ENCODE measurements at regions not wholly inside any gene's neighbourhood (a gene's known extent, or its start where the extent isn't known, plus 50 kb on each side); places are given as distances from the start of the nearest gene placed in this dataset.
A peak's percentile ranks its signal among the peaks of the same experiment; 100 is the strongest.

- H3K36me3 Mint-ChIP-seq (ENCODE audit: low read depth), result no peaks in the 10 kb centered on the region; the same call in 2 of the 3 replicates
- H3K27me3 Mint-ChIP-seq (ENCODE audit: insufficient read depth, low read depth, poor library complexity), result peaks cover 4% of the 10 kb centered on the region
- no peak overlapping the region for H3K27ac Mint-ChIP-seq
- no peaks in the 10 kb centered on the region for H3F3A ChIP-seq (replicated peaks; ENCODE audit: low read depth)
- no peak for TF ChIP-seq ZNF462 (CRISPR knock-in tag; IDR thresholded peaks at IDR 0.05)
- TF ChIP-seq ZNF114 (CRISPR knock-in tag; IDR thresholded peaks at IDR 0.05), result no peak
- no peak for TF ChIP-seq EZH2 (IDR thresholded peaks at IDR 0.05; ENCODE audit: low read depth, unreplicated experiment)
- TF ChIP-seq CREB1 (CRISPR knock-in tag; IDR thresholded peaks at IDR 0.05; ENCODE audit: low read depth), result no peak
- no peak for TF ChIP-seq STAT1 (IDR thresholded peaks at IDR 0.05; ENCODE audit: unreplicated experiment)
- no peak for TF ChIP-seq EZH2phosphoT487 (IDR thresholded peaks at IDR 0.05; ENCODE audit: unreplicated experiment)
- TF ChIP-seq REST (IDR thresholded peaks at IDR 0.05; ENCODE audit: unreplicated experiment), result no peak
- no peak for TF ChIP-seq JUNB (IDR thresholded peaks at IDR 0.05; ENCODE audit: unreplicated experiment)
- TF ChIP-seq NANOG (IDR thresholded peaks at IDR 0.05; ENCODE audit: borderline replicate concordance), result no peak
- no peak for TF ChIP-seq ZNF331 (CRISPR knock-in tag; IDR thresholded peaks at IDR 0.05; ENCODE audit: low read depth)
- no peak for TF ChIP-seq CTCF (conservative IDR thresholded peaks at IDR 0.05; ENCODE audit: low read depth in 2 of 2)
- TF ChIP-seq ETS1 (IDR thresholded peaks at IDR 0.05), result no peak
- DNase-seq (ENCODE audit: low spot score) (no peak), ATAC-seq (peak; percentile 51)
- no peak overlapping the region for H3K27ac ChIP-seq (ENCODE audit: low read depth)
- no peaks in the 10 kb centered on the region for H3K36me3 ChIP-seq (ENCODE audit: insufficient read depth)
- H3K4me2 ChIP-seq, result no peak overlapping the region
- H3K4me3 ChIP-seq, result no peak overlapping the region
- no peaks in the 10 kb centered on the region for H3K4me1 ChIP-seq (ENCODE audit: insufficient read depth)
- H3K9me2 ChIP-seq (ENCODE audit: insufficient read depth), result peaks cover 3% of the 10 kb centered on the region; the same call in 1 of the 2 replicates
- no peaks in the 10 kb centered on the region for H3K9me3 Mint-ChIP-seq
- H2AFZ ChIP-seq, result 0 out of 2 replicates have a peak overlapping the region, but pooled peaks have one; percentile 18
- H3K4me3 Mint-ChIP-seq, result no peak overlapping the region
- H4K20me1 ChIP-seq (replicated peaks; ENCODE audit: insufficient read depth), result no peaks in the 10 kb centered on the region
- H3K27me3 ChIP-seq (ENCODE audit: insufficient read depth), result no peaks in the 10 kb centered on the region
- no peaks in the 10 kb centered on the region for H3K79me2 ChIP-seq (replicated peaks; ENCODE audit: insufficient read depth)
- peaks cover 14% of the 10 kb centered on the region; the same call in 2 of the 3 replicates for H3K4me1 Mint-ChIP-seq
These were observed 185.8 kb upstream of the IRX4 start for GRCh38 chr5:2068531-2068930.

Data from GM23338 (cell line).